DMS153 treated with DMSO at 0.1 percent for 48 hours (cell line): ENCODE measurements at regions not wholly inside any gene's neighbourhood (a gene's known extent, or its start where the extent isn't known, plus 50 kb on each side); places are given as distances from the start of the nearest gene placed in this dataset.
A peak's percentile ranks its signal among the peaks of the same experiment; 100 is the strongest.
"Not testable (repeated sequence)": the region's sequence is repeated elsewhere in the genome, so short reads cannot be mapped to it uniquely, and the experiment has no call there.

Experiments used
- DNase-seq: peaks from one replicate; lab custom pipeline; 2025; ENCODE audit not compliant: unreplicated experiment; lab: John Stamatoyannopoulos, UW

DNA sequence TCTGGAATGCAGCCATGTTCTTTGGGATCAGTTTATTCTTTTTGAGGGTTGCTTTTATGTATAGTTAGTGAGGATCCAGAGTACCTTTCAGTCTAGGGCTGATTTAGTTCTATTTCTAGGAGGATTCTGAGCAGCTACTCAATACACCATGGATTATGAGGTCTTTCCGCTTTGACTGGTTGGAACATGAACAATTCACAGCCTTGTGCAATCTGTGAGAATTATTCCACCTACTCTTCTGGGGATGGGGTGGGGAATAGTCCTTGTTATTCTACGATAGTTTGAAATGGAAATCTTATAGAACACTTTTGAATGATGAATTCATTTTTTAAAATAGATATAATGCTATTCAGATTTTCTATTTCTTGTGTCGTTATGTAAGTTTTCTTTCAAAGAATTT, 212.3 kb upstream of the ARRDC3 start:
- no peak for DNase-seq

DNA sequence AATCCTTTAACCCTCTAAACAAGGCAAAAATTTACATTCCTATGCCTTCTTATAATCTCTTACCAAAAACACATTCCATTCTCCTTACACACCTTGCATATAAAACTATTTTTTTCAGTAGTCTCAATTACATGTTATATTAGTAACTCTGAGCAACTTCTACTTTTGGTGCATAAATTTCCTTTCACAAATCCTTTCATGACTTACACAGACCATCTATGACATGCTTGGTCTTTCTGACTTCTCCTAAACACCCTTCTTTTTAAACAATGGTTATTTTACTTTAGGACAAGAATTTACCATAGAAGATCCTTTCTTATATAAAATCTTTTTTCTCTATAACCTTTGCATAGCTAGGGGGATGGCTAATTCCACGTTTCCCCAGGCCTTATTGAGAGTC, 208.0 kb upstream of the ARRDC3 start:
- DNase-seq, result no peak

DNA sequence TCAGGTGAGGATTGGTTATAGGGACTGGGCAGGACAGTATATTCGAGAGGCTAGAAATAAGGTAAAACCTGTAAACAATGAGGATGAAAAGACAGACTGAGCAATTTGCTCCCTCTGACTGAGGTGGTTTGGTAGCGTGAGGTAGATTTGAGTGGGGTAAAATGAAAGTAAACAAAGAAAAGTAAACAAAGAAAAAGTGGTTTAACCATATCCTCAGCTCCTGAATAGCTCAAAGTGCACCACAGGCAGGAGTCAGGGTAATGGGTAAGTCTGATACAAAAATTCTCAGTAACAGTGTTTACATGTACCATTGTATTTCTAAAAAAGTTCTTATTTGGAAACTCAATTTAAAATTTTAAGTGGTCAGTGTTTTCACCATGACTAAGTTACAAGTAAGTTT, 203.1 kb upstream of the ARRDC3 start:
- DNase-seq, result no peak

DNA sequence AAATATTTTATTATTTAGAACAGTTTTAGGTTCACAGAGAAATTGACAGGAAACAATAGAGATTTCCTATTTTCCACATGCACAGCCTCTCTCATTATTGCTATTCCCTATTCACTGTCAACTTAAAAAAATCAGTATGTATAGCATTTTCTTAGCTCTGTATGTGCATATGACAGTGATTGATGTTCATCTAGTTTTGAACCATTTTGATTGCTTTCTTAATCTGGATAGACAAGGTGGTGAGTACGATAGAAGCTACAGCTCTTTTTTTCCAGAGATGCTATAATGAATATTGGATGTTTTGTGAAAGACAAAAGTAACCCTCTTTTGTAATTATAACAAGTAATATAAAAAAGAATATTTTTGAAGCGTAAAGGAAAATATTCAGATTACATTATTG, 201.2 kb upstream of the ARRDC3 start:
- DNase-seq, result no peak

DNA sequence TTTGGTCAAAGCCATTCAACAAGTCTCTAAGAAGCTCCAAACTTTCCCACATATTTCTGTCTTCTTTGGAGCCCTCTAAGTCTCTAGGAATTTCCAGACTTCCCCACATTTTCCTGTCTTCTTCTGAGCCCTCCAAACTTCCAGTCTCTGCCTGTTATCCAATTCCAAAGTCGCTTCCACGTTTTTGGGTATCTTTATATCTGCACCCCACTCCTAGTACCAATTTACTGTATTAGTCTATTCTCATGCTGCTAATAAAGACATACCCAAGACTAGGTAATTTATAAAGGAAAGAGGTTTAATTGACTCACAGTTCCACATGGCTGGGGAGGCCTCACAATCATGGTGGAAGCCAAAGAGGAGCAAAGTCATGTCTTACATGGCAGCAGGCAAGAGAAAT, 182.9 kb upstream of the ARRDC3 start:
- not testable (repeated sequence) for DNase-seq

DNA sequence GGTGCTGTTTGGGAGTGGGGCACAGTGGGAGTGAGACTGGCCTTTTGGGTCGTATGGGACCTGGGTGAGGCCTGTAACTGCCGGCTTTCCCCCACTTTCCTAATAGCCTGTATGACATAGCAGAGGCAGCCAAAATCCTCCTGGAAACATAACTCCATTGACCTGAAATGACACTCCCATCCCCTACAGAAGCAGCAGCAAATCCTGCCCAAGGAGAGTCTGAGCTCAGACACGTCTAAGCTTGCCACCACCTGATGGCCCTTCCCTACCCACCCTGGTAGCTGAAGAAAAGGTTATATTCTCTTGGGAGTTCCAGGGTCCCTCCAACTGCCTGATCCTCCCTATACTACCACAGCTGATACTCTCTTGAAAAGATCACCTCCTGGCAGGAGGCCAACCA, 179.8 kb upstream of the ARRDC3 start:
- no peak for DNase-seq

DNA sequence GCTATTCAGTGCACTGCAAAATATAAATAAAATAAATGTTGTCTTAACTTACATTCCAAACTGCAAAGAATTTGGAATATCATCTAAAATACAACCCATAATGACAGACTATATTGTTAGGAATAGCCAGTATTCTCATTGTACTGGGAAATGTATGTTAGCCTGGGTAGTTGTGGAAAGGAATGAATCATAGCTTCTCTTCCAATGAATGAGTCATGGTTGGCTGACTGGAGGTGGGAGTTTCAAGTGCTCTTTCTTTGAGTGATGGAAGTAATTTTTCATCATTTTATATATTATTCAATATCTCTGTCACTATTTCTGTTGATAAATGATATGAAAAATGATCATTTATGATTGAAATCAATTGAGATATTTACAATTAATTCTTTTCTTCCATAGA, 158.6 kb upstream of the ARRDC3 start:
- DNase-seq, result no peak

DNA sequence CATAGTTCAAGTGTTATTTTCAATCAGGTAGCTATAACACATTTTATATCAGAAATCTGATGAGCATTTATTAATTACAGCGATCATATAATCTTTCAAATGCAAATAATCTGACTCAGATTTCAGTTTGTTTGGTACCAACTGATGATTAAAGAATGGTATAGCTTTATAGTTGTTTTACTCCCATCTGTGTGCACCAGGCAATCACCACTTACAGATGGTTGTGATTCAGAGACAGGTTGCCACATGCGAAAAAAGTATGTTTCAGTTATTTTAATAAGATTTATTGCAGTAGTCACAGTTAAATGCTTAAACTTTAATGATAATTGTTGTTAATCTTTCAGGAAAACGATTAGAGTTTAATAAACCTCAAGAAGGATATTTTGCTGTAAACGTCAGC, 155.1 kb upstream of the ARRDC3 start:
- no peak for DNase-seq

DNA sequence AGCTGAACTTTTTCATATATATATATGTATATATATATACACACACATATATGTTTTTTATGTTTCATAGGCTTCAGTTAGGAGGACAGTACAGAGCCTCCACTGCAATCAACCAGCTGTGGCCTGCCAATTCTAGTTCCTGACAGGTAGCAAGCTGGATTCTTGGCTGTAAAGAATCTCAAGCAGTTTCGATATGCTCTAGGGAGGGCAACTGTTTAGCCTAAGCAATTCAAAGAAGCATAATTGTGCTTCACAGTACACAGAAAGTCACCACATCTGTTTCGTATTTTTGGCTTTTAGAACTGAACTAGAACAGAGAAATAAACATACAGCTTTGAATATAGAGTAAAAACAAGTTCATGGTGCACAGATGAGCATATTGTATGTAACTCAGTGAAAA, 152.4 kb upstream of the ARRDC3 start:
- no peak for DNase-seq

DNA sequence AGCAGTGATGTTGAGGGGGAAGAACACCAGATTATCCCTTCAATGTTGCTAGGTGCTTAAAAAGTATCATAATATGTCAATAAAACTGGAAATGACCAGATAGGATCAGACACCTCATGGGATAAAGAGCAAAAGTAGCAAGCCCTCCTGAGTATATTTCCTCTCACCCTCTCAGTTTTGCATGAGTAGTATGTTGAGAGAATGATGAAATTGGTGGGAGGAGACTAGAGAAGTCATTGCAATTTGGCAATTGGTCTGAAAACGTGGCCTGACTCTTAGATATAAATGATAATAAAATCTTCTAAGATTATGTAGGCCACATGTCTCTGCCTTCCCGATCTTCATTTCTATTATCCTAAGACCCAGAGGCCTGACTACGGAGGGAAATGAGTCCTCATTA, 151.2 kb upstream of the ARRDC3 start:
- no peak for DNase-seq

DNA sequence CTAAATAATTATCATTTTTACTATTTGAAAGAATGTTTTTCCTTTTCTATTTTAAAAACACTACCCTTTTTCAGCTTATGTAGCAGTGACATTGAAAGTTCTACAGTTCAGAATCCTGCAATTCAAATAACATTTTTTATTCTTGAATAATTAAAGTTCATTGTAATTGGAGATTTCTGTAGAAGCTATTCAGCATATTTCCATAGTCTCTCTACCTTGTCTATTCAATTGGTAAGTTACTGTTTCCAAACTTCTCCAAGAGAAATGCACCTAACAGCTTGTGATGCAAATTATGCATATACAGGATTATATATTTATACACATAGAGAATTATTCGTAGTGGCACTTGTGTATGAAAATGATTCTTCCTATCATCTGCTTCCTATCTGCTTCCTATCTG, 149.7 kb upstream of the ARRDC3 start:
- no peak for DNase-seq

DNA sequence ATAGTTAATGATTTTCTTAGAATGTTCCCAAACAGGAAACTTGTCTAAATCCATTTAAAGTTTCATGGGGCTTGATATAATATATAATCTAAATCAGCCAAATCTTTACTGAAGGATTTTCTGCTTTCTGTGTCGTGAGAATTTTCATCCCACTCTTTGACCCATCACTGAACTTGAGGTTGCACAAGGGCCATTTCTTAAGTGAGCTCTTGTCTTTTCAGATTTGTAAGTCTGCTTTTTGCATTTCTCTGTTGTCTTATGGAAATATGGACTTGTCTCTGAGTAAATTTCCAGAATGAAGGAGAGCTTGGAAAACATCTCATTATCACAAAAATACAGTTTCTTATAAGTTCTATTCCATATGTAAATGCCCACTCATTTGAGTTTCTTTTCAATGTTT, 149.2 kb upstream of the ARRDC3 start:
- DNase-seq, result no peak

DNA sequence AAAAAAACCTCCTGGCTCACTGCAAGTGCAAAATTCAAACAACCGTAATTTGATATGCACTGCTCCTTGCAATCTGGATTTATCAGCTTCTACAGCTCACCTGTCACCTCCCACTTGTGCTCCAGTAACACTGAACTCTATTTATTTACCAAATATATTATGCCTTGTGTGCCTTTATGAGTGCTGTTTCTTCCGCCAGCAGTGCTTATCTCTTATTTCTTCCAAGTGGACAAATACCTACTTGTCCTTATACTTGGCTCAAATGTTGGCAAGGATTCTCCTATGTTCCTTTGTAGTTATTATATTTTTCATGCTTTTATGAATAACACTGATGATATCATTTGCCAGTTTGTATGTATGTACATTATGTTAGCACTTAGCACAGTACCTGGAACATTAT, 145.7 kb upstream of the ARRDC3 start:
- no peak for DNase-seq

DNA sequence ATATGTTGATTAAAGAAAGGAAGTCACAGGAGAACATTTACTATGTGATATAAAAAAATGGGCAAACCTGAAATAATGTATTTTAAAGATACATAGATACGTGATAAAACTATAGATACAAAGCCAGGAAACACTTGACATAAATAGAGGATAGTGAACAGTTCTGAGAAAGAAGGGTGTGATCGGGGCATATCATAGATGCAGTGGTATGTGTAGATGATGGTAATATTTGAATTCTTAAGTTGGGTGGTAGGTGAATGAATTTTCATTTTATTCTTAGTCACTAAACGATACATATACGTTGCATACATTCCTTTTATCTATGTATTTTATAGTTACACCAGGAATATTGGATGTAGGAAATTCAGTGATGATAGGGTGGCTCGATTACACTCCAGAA, 138.7 kb upstream of the ARRDC3 start:
- DNase-seq, result no peak

DNA sequence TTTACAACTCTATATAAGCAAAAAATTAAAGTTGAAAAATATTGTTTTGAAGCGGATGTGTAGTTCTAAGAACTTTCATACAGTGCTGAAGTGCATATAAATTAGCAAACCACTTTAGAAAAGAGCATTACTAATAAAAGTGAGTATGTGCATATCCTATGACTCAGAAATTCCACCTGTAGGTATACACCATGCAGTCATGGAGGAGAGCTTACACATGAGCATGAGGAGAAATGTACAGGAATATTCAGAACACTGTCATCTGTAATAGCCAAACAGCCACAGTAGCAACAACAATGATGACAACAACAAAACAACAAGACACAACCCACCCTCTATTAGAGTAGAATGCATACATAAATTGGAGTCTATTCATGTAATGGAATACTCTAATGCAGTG, 138.2 kb upstream of the ARRDC3 start:
- DNase-seq, result no peak

DNA sequence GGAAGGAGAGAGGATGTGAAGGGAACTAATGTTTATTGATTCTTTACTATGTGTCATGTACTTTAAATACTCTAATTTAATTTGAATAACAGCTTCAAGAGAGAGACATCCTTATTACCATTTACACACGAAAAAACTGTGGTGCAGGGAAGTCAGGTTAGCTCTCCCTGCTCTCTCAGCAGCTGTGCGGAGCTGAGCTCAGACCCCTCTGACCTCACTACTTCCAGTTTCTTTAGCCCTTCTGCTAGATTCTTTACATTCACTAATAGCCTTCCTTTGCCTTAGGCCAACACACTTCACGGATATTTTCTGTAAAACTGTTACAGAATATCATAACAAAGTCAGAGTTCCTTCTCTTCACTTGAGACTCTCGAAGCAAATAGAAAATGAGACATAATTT, 131.3 kb upstream of the ARRDC3 start:
- DNase-seq, result no peak

DNA sequence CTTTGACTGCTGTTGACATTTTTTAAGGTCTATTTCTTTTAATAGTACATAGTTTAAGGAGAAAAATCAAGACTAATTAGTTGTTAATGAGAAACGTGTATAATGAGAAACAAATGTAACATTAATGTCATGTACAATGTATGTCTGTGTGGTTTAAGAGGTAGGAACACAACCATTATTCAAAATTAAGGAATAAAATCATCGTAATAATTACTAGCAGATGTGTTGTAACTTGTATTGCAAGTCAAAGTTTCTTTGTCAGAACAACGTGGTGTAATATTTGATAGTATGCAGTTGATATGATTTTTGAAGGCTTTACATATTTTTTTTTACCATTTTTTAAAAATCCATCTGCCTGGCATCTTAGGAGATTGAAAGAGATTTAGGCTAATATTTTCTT, 120.2 kb upstream of the ARRDC3 start:
- DNase-seq, result no peak

DNA sequence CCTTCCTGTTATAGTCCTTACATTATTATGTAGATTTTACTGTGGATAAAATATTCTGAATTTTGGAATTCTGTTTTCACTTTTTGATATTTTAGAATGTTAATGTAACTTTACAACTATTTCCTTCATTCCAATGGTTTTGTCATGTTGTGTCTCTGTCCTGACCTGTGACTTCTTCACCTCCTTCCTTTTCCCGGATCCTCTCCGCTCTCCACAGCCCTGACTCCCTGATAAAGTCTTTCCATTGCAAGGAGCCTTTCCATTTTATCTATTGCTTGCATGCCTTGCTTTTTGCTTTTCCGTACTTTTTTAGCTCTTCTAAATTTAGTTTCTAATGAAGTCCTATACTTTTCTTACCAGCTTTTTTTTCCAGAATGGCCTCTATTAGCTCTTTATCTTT, 117.6 kb upstream of the ARRDC3 start:
- DNase-seq, result no peak

DNA sequence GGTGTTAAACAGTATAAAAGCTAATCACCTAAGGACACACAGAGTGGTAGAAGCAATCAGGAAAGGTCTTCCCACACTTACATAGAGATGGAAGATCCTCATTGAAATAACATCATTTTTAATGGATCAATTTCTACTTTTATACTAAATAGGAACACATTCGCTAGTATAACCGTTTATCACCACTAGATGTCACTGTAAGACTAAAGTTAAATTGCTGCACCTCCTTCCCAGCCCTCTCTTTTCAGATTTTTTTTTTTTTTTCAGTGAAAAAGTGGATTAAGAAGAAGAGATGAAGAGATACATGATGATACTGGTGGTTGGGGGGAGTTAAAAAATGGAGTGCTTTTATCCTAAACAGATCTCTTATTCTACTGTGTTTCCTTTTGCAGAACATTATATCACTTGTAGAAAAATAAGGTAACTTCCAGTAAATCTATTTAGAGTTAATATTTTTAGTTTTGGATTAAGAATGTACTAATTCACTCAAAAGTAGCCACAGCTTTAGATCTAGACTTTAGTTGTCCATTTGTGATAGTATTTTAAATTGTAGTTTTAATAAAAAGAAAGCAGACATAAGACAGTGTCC, 116.9 kb upstream of the ARRDC3 start:
- peak; percentile 2 for DNase-seq

DNA sequence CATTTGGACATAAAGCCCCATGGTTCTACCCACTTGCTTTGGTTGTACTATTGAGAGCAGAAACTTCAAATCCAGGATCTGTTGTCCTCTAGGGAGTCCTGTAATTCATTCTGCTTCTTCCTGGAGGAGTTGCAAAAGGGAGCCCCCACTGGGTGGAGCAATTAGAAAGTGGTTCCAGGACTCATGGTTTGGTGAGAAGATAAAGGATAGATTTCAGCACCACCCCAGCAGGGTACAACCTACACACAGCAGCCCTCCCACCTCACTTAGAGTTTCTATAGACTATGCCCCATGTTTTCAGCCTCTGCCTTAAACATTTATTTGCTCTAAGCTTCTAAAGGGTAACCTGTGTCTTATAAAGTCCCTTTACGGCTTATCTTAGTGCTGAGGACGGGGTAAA, 112.6 kb upstream of the ARRDC3 start:
- DNase-seq, result no peak

DNA sequence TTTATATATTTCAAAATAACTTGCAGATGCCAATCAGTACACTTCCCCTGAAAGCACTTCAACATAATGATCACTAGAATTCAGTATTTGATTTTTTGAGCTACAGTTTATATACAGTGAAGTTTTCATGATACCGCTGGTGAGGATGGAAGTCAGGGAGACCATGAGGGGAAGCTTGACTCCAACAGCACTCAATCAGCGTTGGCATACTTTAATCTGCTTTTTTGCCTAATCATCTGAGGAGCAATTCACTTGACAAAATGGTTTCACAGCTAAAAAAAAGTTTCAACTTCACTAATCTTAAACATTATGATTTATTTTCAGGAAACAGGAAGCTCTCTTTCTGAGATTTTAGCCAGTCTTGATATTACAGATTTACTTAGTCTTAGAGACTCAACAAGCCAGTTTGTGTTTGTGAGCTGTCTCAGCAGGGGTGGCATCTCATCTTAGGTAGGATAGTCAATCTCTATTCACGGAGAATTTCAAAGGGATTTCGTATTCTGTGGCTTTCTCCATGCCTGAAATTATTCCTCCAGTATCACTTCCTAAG, 111.4 kb upstream of the ARRDC3 start:
- DNase-seq, result no peak

DNA sequence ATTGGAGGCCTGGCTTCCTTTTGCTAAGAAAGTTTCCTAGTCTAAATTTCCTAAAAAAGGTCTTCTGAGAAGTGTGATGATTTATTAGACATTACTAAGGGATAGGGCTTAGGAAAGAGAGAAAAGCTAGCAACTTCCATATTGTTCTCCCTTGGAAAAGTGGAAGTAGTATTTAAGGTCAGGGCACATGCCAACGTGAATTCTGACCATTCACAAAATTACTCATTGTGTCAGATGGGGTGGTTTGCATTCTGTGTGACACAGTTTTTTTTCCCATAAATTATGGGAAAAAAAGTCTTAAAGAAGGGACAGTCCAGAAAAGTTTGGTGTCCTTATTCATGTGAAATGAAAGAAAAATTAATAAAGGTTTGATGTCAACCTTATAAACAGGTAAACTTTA, 110.0 kb upstream of the ARRDC3 start:
- DNase-seq, result no peak

DNA sequence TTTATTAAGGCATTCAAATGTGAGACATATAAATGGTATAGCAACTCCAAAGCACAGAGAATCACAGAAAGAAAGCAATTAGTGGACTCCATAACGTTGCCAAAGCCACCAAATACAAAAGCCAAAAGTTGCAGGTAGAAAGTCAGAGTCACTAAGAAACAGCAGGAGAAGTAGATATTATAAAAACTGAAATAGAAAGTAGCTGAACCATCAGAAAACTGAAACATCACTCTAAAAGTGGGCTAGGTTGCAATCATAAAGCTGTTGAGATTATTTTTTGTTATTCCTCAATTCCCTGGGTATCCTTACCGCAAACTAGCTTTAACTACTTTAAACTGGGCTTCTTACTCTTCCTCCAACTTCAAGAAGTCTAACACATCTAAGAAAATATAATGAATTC, 108.1 kb upstream of the ARRDC3 start:
- no peak for DNase-seq

DNA sequence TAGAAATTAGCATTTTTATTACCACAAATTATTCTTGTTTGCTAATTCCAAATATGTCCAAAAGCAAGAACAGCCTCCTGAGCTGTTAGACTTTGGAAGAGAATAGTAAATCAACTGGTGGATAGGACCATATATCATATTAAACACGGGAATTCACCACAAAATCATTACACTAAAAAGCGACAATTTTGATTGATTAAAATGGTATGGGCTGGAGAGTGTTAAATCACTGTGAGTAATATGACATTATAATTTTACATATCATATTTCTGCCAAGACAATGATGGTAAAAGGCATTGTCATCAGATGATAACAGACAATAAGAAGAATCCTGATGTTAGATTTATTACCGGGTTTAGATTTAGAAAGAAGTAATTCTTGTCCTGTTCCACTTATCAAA, 107.2 kb upstream of the ARRDC3 start:
- DNase-seq, result no peak
